Central memory CD8-positive, alpha-beta T cell (primary cell): ENCODE measurements at regions not wholly inside any gene's neighbourhood (a gene's known extent, or its start where the extent isn't known, plus 50 kb on each side); places are given as distances from the start of the nearest gene placed in this dataset.

Experiments
- ATAC-seq: fragments of 150-1000 bp; cut with Tn5 transposase; replicated peaks from 2 replicates; pipeline ENCODE4 v1.10.0; 2022; ENCODE audit warnings: mild to moderate bottlenecking, moderate FRiP score, moderate number of reproducible peaks; ENCODE audit not compliant: poor library complexity, severe bottlenecking; ENCODE audit errors: extremely low read depth
- DNase-seq, 2 donors: peaks; one replicate each; pipeline ENCODE4 v3.0.0; 2021; ENCODE audit warnings: low spot score in 2 of 2
- H3K27ac Mint-ChIP-seq: one replicate; pipeline ENCODE4 v1.8.0; 2022; ENCODE audit warnings: low read depth, mild to moderate bottlenecking, moderate library complexity, mixed read lengths
- H3K27me3 Mint-ChIP-seq: one replicate; pipeline ENCODE4 v1.8.0; 2022; ENCODE audit warnings: mixed read lengths
- H3K36me3 Mint-ChIP-seq: one replicate; pipeline ENCODE4 v1.8.0; 2022; ENCODE audit warnings: mild to moderate bottlenecking, moderate library complexity, mixed read lengths; ENCODE audit not compliant: insufficient read depth
- H3K4me1 Mint-ChIP-seq: one replicate; pipeline ENCODE4 v1.8.0; 2022; ENCODE audit warnings: mixed read lengths
- H3K4me3 Mint-ChIP-seq: one replicate; pipeline ENCODE4 v1.8.0; 2022; ENCODE audit warnings: mild to moderate bottlenecking, moderate library complexity, mixed read lengths
- H3K9me3 Mint-ChIP-seq: one replicate; pipeline ENCODE4 v1.8.0; 2022; ENCODE audit warnings: mixed read lengths

DNA sequence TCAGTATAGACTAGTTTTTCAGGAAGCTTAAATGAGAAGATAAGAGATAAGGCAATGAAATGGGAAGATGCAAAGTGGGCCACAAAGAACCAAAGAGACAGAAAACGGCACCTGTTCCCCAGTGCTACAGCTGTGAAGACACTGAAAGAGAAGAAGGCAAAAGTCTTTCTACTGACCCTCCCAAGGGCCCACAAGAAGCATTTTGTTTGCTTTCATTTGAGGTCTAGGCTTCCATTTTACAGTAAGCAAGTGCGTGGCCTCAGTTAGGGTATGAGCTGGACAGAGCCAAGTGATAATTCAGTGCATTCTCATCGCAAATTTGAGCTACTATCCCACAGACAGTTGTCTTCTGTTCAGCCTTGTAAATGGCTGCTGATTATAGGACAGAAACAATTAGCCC, 53.4 kb upstream of the STK17B start:
- Mint-ChIP-seq H3K9me3 (no peaks in the 10 kb centered on the region), H3K4me3 (no peak overlapping the region)

DNA sequence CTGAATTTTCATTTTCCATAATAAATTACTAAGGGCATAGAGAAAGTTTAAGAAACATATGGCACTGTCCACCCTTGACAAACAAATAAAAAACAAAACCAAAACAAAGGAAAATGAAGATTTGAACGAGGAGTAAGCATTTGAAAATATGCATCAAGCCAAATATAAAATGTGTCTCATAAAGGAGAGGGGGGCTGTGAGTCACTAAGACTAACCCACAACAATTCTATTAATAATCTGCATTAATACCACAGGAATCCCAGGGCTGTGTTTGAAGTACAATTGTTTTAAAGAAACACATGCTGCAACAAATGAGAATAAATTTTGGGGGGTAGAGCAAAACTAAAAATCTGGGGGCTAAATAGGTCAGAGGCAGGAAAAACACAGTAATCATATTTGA, 53.8 kb upstream of the STK17B start:
- Mint-ChIP-seq H3K4me3 (no peak overlapping the region), H3K9me3 (no peaks in the 10 kb centered on the region), H3K27me3 (no peaks in the 10 kb centered on the region), H3K4me1 (peaks cover 41% of the 10 kb centered on the region), H3K27ac (no peak overlapping the region), H3K36me3 (no peaks in the 10 kb centered on the region)
- ATAC-seq (no peak), DNase-seq (no peak)

More for the DNA sequence above, 53.4 kb upstream of the STK17B start:
- ATAC-seq (no peak), DNase-seq (no peak)
- Mint-ChIP-seq H3K27me3 (no peaks in the 10 kb centered on the region), H3K36me3 (no peaks in the 10 kb centered on the region), H3K27ac (no peak overlapping the region), H3K4me1 (peaks cover 41% of the 10 kb centered on the region)

DNA sequence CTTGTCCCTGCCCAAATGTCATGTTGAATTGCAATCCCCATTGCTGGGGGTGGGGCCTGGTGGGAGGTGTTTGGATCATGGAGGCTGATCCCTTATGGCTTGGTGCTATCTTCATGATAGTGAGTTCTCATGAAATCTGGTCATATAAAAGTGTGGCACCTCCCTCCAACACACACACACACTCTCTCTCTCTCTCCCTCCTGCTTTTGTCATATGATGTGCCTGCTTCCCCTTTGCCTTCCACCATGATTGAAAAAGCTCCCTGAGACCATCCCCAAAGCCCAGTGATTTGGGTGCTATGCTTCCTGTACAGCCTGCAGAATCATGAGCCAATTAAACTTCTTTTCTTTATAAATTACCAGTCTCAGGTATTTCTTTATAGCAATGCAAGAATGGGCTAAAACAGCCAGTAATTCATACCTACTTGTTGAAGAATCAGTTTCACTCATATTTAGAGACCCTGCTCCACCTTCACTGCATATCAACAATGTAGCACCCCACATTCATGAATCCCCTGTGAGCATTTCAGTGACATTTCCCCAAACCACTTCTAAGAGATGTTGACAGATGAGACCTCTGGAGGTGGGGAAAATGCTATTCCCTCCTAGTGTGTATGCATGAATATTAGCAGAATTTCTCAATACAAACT, 54.8 kb upstream of the STK17B start:
- H3K9me3 Mint-ChIP-seq = no peaks in the 10 kb centered on the region
- no peaks in the 10 kb centered on the region for H3K36me3 Mint-ChIP-seq
- no peaks in the 10 kb centered on the region for H3K27me3 Mint-ChIP-seq
- H3K4me3 Mint-ChIP-seq = no peak overlapping the region
- ATAC-seq = no peak
- H3K4me1 Mint-ChIP-seq = peaks cover 35% of the 10 kb centered on the region
- H3K27ac Mint-ChIP-seq = no peak overlapping the region
- DNase-seq = no peak

DNA sequence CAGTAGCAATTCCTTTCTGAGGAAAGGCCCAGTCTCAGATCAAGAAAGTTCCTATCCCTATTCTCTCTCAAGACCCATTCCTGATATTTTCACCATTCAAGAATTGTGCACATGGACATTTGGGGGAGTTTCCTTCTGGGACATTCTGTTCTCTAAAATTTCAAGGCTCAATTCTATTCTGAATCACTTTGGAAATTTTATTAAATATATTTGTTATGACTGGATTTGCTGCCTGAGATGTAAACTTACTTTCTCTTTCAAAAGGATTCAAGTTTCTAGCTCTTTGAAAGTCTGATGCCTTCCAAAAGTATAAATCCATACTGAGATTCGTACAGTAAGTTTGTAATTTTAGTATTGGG, 55.3 kb upstream of the STK17B start:
- Mint-ChIP-seq H3K27ac (no peak overlapping the region), H3K36me3 (no peaks in the 10 kb centered on the region), H3K27me3 (no peaks in the 10 kb centered on the region), H3K9me3 (no peaks in the 10 kb centered on the region), H3K4me3 (no peak overlapping the region), H3K4me1 (peaks cover 35% of the 10 kb centered on the region)
- DNase-seq = no peak
- no peak for ATAC-seq

DNA sequence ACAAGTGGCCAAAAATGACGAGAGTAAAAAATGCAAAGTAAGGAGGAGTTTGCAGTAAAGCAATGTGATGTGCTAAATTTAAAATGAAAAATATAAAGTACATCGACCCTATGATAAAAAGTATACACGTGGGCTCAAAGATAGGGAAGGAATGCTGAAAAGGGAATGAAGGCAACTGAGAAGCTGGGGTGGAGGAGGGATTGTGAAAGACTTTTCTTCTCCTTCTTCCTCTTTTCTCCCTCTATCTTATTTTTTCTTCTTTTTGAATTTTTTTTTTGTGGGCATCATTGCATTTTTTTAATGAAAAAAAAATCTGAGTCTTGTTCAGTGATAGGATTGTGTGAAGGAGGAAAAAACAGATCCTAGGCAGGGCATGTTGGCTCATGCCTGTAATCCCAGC, 57.6 kb upstream of the STK17B start:
- ATAC-seq (no peak), DNase-seq (no peak)
- Mint-ChIP-seq H3K27ac (peak overlapping the region; percentile 11), H3K36me3 (no peaks in the 10 kb centered on the region), H3K4me1 (peaks cover 30% of the 10 kb centered on the region), H3K9me3 (no peaks in the 10 kb centered on the region), H3K4me3 (no peak overlapping the region), H3K27me3 (no peaks in the 10 kb centered on the region)

DNA sequence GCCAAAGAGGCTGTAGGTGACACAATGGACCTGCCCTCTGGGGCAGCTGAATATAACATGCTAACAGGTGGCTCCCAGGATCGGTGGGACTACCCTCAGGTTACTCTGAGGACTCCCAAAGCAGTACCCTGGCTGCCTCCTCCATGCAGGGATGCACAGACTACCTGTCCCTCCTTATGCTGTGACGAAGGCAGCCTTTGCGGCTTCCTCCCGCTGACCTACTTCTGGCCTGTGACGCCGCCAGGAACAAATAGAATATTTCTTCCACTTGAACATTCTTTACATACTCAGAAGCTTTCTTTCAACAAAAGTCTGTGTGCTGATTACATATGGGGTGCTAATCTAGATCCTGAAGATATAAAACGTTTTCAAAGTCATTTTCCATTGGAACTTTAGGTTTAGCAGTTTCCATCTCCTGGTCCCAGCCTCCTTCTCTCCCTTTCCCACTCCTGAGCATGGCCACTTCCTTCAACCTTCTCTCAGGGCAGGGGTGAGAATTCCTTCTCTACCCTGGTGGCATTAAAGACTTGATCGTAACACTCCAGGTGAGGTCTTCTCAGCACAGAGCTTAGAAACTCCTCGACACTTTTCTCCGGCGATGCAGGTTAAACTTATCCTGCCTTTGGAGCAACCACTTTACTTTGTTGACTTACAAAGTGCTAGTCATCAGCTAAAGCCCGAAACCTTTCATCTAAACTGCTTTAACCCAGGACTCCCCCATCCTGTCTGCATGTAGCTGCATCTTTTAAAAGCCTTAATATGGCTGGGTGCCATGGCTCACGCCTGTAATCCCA, 58.9 kb upstream of the STK17B start:
- DNase-seq (no peak), ATAC-seq (peak; percentile 61)
- H3K27ac Mint-ChIP-seq = peak overlapping the region; percentile 55
- H3K4me1 Mint-ChIP-seq = peaks cover 26% of the 10 kb centered on the region
- peak overlapping the region; percentile 20 for H3K4me3 Mint-ChIP-seq
- H3K9me3 Mint-ChIP-seq = no peaks in the 10 kb centered on the region
- H3K27me3 Mint-ChIP-seq = no peaks in the 10 kb centered on the region
- H3K36me3 Mint-ChIP-seq = no peaks in the 10 kb centered on the region

DNA sequence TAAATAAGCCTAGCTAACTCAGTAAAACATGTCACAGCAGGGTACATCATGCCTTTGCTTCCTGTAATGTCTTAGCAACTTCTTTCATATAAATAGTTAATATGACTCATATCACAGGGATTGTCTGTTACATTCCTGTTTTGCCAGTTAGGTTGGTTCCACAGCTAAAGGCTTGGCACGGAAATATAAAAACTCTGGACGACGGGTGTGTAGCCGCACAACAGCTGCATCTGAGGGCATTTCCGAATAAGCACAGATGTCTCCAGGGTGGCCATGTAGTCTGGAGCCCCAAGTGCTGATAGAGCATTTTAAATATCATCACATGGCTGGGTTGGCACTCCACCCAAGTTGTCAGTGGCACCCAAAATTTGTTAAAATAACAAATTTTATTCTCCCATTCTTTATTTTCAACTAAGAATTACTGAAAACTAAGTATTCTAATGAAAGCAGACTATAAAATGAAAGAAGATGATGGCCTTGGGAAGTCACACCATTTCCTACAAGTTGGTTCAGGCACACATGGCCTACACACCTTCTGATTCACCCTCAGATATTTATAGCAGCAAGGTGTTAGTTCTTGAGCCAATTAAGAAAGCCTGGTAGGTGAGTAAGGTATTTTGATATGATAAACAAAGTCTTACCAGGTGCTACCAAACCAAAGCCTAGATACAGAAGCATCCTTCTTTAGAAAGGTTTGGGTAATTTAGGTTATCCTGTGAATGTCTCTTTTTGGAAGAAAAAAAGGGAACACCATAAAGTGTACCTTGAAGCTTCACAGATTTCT, 61.8 kb upstream of the STK17B start:
- no peak for DNase-seq
- H3K4me1 Mint-ChIP-seq = peaks cover 33% of the 10 kb centered on the region
- no peak for ATAC-seq
- H3K4me3 Mint-ChIP-seq = no peak overlapping the region
- peak overlapping the region; percentile 68 for H3K27ac Mint-ChIP-seq
- peaks cover under 1% of the 10 kb centered on the region for H3K36me3 Mint-ChIP-seq
- H3K27me3 Mint-ChIP-seq = no peaks in the 10 kb centered on the region
- H3K9me3 Mint-ChIP-seq = no peaks in the 10 kb centered on the region

DNA sequence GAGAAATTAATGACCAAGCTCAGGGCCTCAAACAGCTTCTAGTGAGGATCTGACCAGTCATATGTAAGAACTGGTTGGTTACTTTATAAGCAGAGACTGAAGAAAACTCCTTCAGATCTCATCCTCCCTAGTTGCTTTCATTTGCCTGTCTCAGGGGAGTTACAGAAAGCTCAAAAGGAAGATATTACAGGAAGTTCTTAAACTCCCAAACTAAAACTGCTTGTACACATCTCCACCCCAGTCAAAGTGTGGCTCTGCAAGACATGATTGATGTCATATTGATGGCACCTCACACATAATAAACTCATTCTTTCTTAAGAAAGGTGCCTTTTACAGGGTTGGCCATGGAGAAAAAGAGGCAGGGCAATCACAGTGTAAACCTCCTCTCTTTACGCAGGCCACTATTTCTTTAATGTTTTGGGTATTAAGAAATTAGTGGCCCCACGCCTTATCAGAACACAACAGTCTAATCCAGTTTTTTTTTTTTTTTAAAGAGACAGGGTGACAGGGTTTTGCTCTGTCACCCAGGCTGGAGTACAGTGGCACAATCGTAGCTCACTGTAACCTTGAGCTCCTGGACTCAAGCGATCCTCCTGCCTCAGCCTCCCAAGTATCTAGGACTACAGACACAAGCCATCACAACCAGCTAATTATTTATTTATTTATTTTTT, 62.6 kb upstream of the STK17B start:
- no peak for DNase-seq
- Mint-ChIP-seq H3K27me3 (no peaks in the 10 kb centered on the region), H3K36me3 (peaks cover 2% of the 10 kb centered on the region), H3K9me3 (no peaks in the 10 kb centered on the region), H3K27ac (peak overlapping the region; percentile 68), H3K4me1 (peaks cover 41% of the 10 kb centered on the region), H3K4me3 (no peak overlapping the region)
- ATAC-seq = peak; percentile 33

DNA sequence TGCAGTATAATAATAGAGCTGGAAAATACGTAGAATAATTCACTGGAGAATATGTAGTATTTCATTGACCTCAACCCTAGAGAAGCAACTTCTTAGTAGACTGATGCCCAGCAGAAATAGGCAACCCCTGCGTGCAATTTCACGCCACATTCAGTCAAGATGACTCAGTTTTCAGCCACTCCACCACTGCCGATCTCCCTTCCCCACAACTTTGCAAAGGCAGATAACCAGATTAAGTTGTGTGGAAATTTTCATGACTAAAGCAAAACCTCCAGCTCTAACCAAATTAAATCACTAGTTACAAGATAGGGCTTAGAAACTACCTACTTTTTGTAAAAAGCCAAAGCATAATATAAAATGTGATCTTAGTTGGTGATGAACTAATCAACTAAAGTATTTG, 63.3 kb upstream of the STK17B start:
- H3K4me1 Mint-ChIP-seq = peaks cover 48% of the 10 kb centered on the region
- H3K36me3 Mint-ChIP-seq = peaks cover 4% of the 10 kb centered on the region
- no peaks in the 10 kb centered on the region for H3K27me3 Mint-ChIP-seq
- DNase-seq = no peak
- peak; percentile 41 for ATAC-seq
- H3K9me3 Mint-ChIP-seq = no peaks in the 10 kb centered on the region
- H3K4me3 Mint-ChIP-seq = peak overlapping the region; percentile 31
- peak overlapping the region; percentile 68 for H3K27ac Mint-ChIP-seq

DNA sequence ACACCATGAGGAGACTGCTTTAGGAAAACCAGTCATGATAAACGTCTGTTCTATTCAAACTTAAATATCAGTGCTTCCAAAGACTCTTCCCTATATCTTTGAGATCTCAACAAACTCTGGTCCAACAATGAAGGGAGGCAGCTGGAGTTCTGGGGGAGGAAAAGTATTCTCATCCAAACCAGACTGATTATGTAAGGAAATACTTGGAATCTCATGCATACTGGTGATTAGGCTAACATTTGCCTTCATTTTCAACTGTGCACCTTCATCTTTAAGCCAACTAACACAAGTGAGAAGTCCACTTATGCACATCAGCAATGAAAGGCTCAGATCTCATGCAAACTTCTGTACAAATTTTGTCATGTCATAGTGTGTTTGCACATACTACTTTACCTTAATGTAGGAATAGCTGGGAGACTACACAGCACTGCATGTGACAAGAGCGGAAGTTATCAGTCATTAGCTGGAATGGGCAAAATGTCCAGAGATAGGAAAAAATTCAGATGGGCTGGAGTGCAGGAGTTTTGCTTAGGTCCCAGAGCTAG, 67.5 kb upstream of the STK17B start:
- Mint-ChIP-seq H3K4me1 (peaks cover 72% of the 10 kb centered on the region), H3K27me3 (no peaks in the 10 kb centered on the region), H3K4me3 (peak overlapping the region; percentile 60), H3K36me3 (peaks cover 9% of the 10 kb centered on the region), H3K27ac (peak overlapping the region; percentile 88), H3K9me3 (no peaks in the 10 kb centered on the region)
- ATAC-seq (no peak), DNase-seq (no peak)

DNA sequence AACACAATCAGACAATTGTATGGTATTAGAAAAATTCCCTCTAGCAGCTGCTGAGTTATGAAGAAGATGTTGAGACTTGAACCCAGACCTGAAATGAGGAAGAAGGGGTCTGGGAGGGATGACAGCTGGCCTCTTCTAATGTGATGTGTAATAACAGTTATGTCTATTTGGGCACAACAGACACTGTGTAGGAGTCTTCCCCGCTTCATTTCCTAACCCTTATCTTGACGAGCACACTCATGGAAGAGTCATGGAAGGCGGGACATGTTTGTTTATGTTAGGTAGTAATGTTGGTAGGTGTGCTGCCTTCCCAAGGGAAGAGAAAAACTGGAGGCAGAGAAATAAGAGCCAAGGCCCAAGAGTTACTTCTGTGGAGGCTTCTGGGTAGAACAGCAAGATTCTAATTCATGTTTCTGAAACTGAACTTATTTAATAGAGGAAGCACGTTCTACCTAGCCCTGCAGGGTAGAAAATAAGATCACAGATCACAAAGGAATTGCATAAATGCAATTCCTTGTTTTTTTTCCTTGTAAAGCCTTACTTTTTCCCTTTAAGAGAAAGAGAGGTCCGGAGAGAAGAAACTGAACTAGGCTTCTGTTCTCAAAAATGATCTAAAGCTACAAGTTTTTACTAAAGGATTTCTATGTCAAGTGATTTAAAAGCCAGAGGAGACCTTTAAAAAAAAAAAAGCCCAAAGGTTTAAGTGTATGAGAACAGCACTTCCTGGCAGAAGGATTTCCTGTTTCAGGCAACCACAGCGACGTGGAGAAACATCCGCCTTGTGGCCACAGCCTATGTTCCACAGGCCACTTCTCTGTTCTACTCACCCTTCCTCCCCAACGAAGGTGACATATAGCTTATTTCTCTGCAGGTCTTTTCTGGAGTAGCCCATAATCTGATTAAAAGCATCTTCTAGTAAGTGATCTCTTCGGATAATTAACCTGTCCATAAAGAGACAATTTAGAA, 68.5 kb upstream of the STK17B start:
- H3K4me1 Mint-ChIP-seq = peaks cover 69% of the 10 kb centered on the region

More for the DNA sequence above, 68.5 kb upstream of the STK17B start:
- no peaks in the 10 kb centered on the region for H3K27me3 Mint-ChIP-seq
- peak overlapping the region; percentile 60 for H3K4me3 Mint-ChIP-seq
- no peaks in the 10 kb centered on the region for H3K9me3 Mint-ChIP-seq
- ATAC-seq (peak; percentile 92), DNase-seq (peak; percentile 54 to 74)
- H3K36me3 Mint-ChIP-seq = peaks cover 9% of the 10 kb centered on the region
- H3K27ac Mint-ChIP-seq = peak overlapping the region; percentile 88
